ENCODE measurements at regions not wholly inside any gene's neighbourhood (a gene's known extent, or its start where the extent isn't known, plus 50 kb on each side); places are given as distances from the start of the nearest gene placed in this dataset.

GRCh38 chr19:27890696-27891095 lies 1322.3 kb downstream of the UQCRFS1 start:
- TF ChIP-seq CTCF (IDR thresholded peaks at IDR 0.05) (no peak), POLR2A (IDR thresholded peaks at IDR 0.05) (no peak)
